Glomerular visceral epithelial cell (primary cell): ENCODE measurements at regions not wholly inside any gene's neighbourhood (a gene's known extent, or its start where the extent isn't known, plus 50 kb on each side); places are given as distances from the start of the nearest gene placed in this dataset.
"Not testable (repeated sequence)": the region's sequence is repeated elsewhere in the genome, so short reads cannot be mapped to it uniquely, and the experiment has no call there.

Experiments
- DNase-seq: peaks from one replicate; pipeline ENCODE4 v3.0.0-alpha.2; 2016; ENCODE audit errors: extremely low spot score

- DNase-seq: not testable (repeated sequence)
Observed at GRCh38 chr2:106258859-106259258, 64.8 kb upstream of the UXS1 start.

- DNase-seq: no peak
Observed at GRCh38 chr2:106257830-106258229, 63.7 kb upstream of the UXS1 start.

GRCh38 chr2:106257135-106257534 is 63.0 kb upstream of the UXS1 start:
- no peak for DNase-seq

- not testable (repeated sequence) for DNase-seq
Observed at GRCh38 chr2:106249157-106249828, 55.2 kb upstream of the UXS1 start.

GRCh38 chr2:106248548-106249151 is 54.5 kb upstream of the UXS1 start:
- DNase-seq: not testable (repeated sequence)
